Panc1 (cell line): ENCODE measurements at regions not wholly inside any gene's neighbourhood (a gene's known extent, or its start where the extent isn't known, plus 50 kb on each side); places are given as distances from the start of the nearest gene placed in this dataset.

Source experiments
- CTCF ChIP-seq: fragments of 450-650 bp; IDR thresholded peaks from 2 replicates; pipeline ENCODE4 v1.5.1; 2017; ENCODE audit warnings: mild to moderate bottlenecking
- POLR2AphosphoS5 ChIP-seq: IDR thresholded peaks from 2 replicates; pipeline ENCODE4 v1.6.1; 2012; ENCODE audit warnings: mild to moderate bottlenecking, low read depth, low read length, moderate library complexity
- SIN3A ChIP-seq: IDR thresholded peaks from 2 replicates; pipeline ENCODE4 v1.6.1; 2012; ENCODE audit warnings: low read depth, mild to moderate bottlenecking, low read length, moderate library complexity, borderline replicate concordance; ENCODE audit not compliant: insufficient read depth
- TCF7L2 ChIP-seq: IDR thresholded peaks from 2 replicates; pipeline ENCODE4 v1.6.1; 2011; ENCODE audit warnings: mild to moderate bottlenecking, low read depth, low read length, inconsistent platforms

- TF ChIP-seq POLR2AphosphoS5, result no peak
- TF ChIP-seq CTCF, result no peak
- TF ChIP-seq TCF7L2, result no peak
- TF ChIP-seq SIN3A, result no peak
These were observed 837.9 kb downstream of the OTOL1 start for GRCh38 chr3:162334537-162334936.
